ENCODE measurements at regions not wholly inside any gene's neighbourhood (a gene's known extent, or its start where the extent isn't known, plus 50 kb on each side); places are given as distances from the start of the nearest gene placed in this dataset.

GRCh38 chr1:191831572-191831971 lies 326.7 kb upstream of the RGS18 start:
- in situ Hi-C loops (cut with HindIII; ENCODE audit: low pct_unique_long_range_greater_than_20kb, low sequenced_read_pairs), result no loop called here
- no peak for TF ChIP-seq JUND (IDR thresholded peaks at IDR 0.05; ENCODE audit: low read depth)
- peak in 1 of 2 experiments; percentile 76 for DNase-seq (ENCODE audit: low read depth in 1 of 2, low spot score in 1 of 2)

GRCh38 chr1:191839891-191840290 lies 318.4 kb upstream of the RGS18 start:
- TF ChIP-seq JUND (IDR thresholded peaks at IDR 0.05; ENCODE audit: low read depth), result no peak
- in situ Hi-C loops (cut with HindIII; ENCODE audit: low pct_unique_long_range_greater_than_20kb, low sequenced_read_pairs), result no loop called here
- DNase-seq (ENCODE audit: low read depth in 1 of 2, low spot score in 1 of 2), result peak in 1 of 2 experiments; percentile 6

GRCh38 chr1:191851799-191852595 lies 306.3 kb upstream of the RGS18 start:
- TF ChIP-seq JUND (IDR thresholded peaks at IDR 0.05; ENCODE audit: low read depth), result no peak
- DNase-seq (ENCODE audit: low read depth in 1 of 2, low spot score in 1 of 2), result no peak
- in situ Hi-C loops (cut with HindIII; ENCODE audit: low pct_unique_long_range_greater_than_20kb, low sequenced_read_pairs), result no loop called here

GRCh38 chr1:191852907-191853306 lies 305.4 kb upstream of the RGS18 start:
- in situ Hi-C loops (cut with HindIII; ENCODE audit: low pct_unique_long_range_greater_than_20kb, low sequenced_read_pairs), result no loop called here
- no peak for DNase-seq (ENCODE audit: low read depth in 1 of 2, low spot score in 1 of 2)
- no peak for TF ChIP-seq JUND (IDR thresholded peaks at IDR 0.05; ENCODE audit: low read depth)

GRCh38 chr1:191857600-191857999 lies 300.7 kb upstream of the RGS18 start:
- no peak for DNase-seq (ENCODE audit: low read depth in 1 of 2, low spot score in 1 of 2)
- in situ Hi-C loops (cut with HindIII; ENCODE audit: low pct_unique_long_range_greater_than_20kb, low sequenced_read_pairs), result no loop called here
- no peak for TF ChIP-seq JUND (IDR thresholded peaks at IDR 0.05; ENCODE audit: low read depth)

- in situ Hi-C loops (cut with HindIII; ENCODE audit: low pct_unique_long_range_greater_than_20kb, low sequenced_read_pairs), result no loop called here
- TF ChIP-seq JUND (IDR thresholded peaks at IDR 0.05; ENCODE audit: low read depth), result no peak
- no peak for DNase-seq (ENCODE audit: low read depth in 1 of 2, low spot score in 1 of 2)
Measured at GRCh38 chr1:191865479-191865878, 292.8 kb upstream of the RGS18 start.

- no peak for TF ChIP-seq JUND (IDR thresholded peaks at IDR 0.05; ENCODE audit: low read depth)
- in situ Hi-C loops (cut with HindIII; ENCODE audit: low pct_unique_long_range_greater_than_20kb, low sequenced_read_pairs), result no loop called here
- DNase-seq (ENCODE audit: low read depth in 1 of 2, low spot score in 1 of 2), result no peak
Measured at GRCh38 chr1:191866155-191866554, 292.1 kb upstream of the RGS18 start.

GRCh38 chr1:191869790-191870312 lies 288.4 kb upstream of the RGS18 start:
- in situ Hi-C loops (cut with HindIII; ENCODE audit: low pct_unique_long_range_greater_than_20kb, low sequenced_read_pairs), result no loop called here
- DNase-seq (ENCODE audit: low read depth in 1 of 2, low spot score in 1 of 2), result no peak

GRCh38 chr1:191870490-191870889 lies 287.8 kb upstream of the RGS18 start:
- no peak for TF ChIP-seq JUND (IDR thresholded peaks at IDR 0.05; ENCODE audit: low read depth)
- DNase-seq (ENCODE audit: low read depth in 1 of 2, low spot score in 1 of 2), result no peak
- in situ Hi-C loops (cut with HindIII; ENCODE audit: low pct_unique_long_range_greater_than_20kb, low sequenced_read_pairs), result no loop called here

More at GRCh38 chr1:191869790-191870312, 288.4 kb upstream of the RGS18 start:
- TF ChIP-seq JUND (IDR thresholded peaks at IDR 0.05; ENCODE audit: low read depth), result no peak

GRCh38 chr1:191875994-191876393 lies 282.3 kb upstream of the RGS18 start:
- TF ChIP-seq JUND (IDR thresholded peaks at IDR 0.05; ENCODE audit: low read depth), result no peak
- no peak for DNase-seq (ENCODE audit: low read depth in 1 of 2, low spot score in 1 of 2)
- in situ Hi-C loops (cut with HindIII; ENCODE audit: low pct_unique_long_range_greater_than_20kb, low sequenced_read_pairs), result no loop called here

- no peak for TF ChIP-seq JUND (IDR thresholded peaks at IDR 0.05; ENCODE audit: low read depth)
- no peak for DNase-seq (ENCODE audit: low read depth in 1 of 2, low spot score in 1 of 2)
- in situ Hi-C loops (cut with HindIII; ENCODE audit: low pct_unique_long_range_greater_than_20kb, low sequenced_read_pairs), result no loop called here
Measured at GRCh38 chr1:191876631-191877030, 281.6 kb upstream of the RGS18 start.

- in situ Hi-C loops (cut with HindIII; ENCODE audit: low pct_unique_long_range_greater_than_20kb, low sequenced_read_pairs), result no loop called here
- TF ChIP-seq JUND (IDR thresholded peaks at IDR 0.05; ENCODE audit: low read depth), result no peak
- no peak for DNase-seq (ENCODE audit: low read depth in 1 of 2, low spot score in 1 of 2)
Measured at GRCh38 chr1:191882870-191883269, 275.4 kb upstream of the RGS18 start.

GRCh38 chr1:191886977-191887376 lies 271.3 kb upstream of the RGS18 start:
- no peak for TF ChIP-seq JUND (IDR thresholded peaks at IDR 0.05; ENCODE audit: low read depth)
- in situ Hi-C loops (cut with HindIII; ENCODE audit: low pct_unique_long_range_greater_than_20kb, low sequenced_read_pairs), result no loop called here
- DNase-seq (ENCODE audit: low read depth in 1 of 2, low spot score in 1 of 2), result no peak
